Omental fat pad (tissue), 3 donors: ENCODE measurements at regions not wholly inside any gene's neighbourhood (a gene's known extent, or its start where the extent isn't known, plus 50 kb on each side); places are given as distances from the start of the nearest gene placed in this dataset.

Experiments
- ATAC-seq: fragments of 150-250 bp; one replicate; pipeline ENCODE4 v1.9.1; 2016; ENCODE audit warnings: mild to moderate bottlenecking, moderate library complexity; ENCODE audit not compliant: low FRiP score
- DNase-seq: peaks from one replicate; pipeline ENCODE4 v3.0.0-alpha.2; 2019; ENCODE audit warnings: low spot score
- TF ChIP-seq, protein P1 (sequence below), 3 donors: fragments of 450-650 bp; IDR thresholded peaks; one replicate each; pipeline ENCODE4 v1.5.1; 2016 to 2017; ENCODE audit warnings: antibody characterized with exemption in 3 of 3, mild to moderate bottlenecking in 3 of 3, moderate library complexity in 2 of 3

DNA sequence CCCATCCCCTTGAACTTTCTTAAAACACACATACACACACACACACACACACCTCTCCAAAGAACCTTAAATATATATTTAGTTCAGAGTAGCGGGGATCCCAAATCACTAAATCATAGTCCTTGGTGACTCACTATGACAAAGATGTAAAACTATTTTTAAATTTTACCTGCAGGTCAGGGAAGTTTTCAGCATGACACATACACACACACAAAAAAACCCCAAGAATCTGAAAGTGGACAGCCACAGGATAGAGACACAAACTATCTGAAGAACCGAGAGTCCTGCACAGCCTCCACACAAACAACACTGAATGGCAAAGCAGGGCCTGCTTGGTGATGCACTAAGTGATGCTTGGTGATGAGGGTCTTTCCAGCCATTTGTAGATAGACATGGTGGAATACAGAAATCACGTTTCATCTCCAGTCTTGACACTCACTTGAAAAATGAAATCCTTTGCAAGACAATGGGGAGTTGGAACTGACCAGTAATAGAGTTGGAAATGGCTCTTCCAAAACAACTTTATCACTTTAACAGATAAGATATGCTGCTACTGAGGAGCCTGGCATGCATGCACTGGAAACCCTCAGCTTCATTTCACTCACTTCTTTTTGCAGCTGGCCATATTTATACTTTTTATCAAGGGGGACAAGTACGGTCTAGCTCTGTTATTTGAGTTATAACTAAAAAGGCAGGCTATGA, 307.3 kb downstream of the RAPGEF2 start:
- TF ChIP-seq, protein P1, sequence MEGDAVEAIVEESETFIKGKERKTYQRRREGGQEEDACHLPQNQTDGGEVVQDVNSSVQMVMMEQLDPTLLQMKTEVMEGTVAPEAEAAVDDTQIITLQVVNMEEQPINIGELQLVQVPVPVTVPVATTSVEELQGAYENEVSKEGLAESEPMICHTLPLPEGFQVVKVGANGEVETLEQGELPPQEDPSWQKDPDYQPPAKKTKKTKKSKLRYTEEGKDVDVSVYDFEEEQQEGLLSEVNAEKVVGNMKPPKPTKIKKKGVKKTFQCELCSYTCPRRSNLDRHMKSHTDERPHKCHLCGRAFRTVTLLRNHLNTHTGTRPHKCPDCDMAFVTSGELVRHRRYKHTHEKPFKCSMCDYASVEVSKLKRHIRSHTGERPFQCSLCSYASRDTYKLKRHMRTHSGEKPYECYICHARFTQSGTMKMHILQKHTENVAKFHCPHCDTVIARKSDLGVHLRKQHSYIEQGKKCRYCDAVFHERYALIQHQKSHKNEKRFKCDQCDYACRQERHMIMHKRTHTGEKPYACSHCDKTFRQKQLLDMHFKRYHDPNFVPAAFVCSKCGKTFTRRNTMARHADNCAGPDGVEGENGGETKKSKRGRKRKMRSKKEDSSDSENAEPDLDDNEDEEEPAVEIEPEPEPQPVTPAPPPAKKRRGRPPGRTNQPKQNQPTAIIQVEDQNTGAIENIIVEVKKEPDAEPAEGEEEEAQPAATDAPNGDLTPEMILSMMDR (IDR thresholded peaks at IDR 0.05), result no peak
- DNase-seq (no peak), ATAC-seq (no peak)

DNA sequence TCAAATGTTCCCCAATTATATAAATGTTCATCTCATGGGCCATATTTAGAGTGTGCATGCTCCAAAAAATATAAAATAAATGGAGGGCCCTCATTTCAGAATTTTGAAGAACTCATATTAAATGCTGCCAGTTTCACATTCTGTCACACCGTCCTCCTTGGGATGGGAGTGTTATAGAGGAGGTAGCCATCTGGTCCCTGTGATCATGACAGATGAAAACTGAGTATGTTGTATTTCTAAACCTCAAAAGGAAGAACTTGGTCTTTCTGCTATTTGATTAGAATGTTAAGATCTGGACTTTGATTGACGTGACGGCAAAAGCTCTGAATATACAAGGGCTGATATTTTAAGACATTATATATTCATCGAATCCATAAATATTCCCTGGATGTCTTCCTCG, 308.0 kb downstream of the RAPGEF2 start:
- TF ChIP-seq, protein P1 (IDR thresholded peaks at IDR 0.05), result no peak
- ATAC-seq, result no peak
- DNase-seq, result no peak

DNA sequence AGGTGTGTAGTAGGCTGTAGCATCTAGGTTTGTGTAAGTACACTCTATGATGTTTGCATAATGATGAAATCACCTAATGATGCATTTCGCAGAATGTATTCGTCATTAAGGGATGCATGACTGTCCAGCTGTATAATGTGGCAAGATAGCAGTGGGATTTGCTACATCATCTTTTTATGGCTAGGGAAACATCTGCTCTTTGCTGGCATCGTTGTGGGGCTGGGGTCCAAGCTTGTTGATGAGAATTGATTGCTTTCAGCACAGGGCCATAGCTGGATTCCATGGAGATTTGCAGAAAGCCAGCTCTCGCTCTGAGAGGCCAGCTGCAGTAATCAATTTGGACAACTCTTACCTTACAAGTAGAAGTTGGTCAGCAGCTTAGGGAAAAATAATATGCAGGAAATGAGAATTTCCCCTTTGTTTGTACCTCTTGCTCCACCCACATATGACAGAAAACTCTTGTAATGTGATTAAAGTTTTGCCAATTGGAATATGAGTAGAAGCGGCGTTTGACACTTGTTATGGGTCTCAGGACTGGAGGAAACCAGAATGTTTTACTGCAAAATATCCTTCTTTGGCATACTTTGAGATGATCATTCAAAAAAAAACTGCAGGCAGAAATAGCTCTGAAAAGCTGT, 310.5 kb downstream of the RAPGEF2 start:
- no peak for DNase-seq
- ATAC-seq, result no peak

DNA sequence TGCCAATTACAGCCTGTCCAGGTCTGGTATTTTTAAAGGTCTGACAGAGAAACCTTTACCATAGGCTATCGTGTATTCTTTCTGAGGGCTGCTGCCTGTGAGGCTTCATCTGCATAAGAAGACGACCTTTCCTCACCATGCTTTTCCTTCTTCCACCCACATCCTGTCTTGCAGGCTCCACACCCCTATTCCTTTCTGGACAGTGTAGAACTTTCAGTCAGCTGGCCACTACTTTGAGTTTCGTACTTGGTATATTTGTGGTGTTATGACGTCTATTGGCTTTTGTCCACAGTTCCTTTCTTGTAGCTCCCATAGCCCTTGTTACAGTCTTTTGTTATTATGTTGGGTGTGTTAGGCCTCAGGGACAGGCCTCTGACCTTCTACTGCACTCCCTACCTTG, 311.4 kb downstream of the RAPGEF2 start:
- DNase-seq (no peak), ATAC-seq (no peak)
- TF ChIP-seq, protein P1 (IDR thresholded peaks at IDR 0.05), result no peak

More for the DNA sequence above, 310.5 kb downstream of the RAPGEF2 start:
- TF ChIP-seq, protein P1 (IDR thresholded peaks at IDR 0.05), result no peak

DNA sequence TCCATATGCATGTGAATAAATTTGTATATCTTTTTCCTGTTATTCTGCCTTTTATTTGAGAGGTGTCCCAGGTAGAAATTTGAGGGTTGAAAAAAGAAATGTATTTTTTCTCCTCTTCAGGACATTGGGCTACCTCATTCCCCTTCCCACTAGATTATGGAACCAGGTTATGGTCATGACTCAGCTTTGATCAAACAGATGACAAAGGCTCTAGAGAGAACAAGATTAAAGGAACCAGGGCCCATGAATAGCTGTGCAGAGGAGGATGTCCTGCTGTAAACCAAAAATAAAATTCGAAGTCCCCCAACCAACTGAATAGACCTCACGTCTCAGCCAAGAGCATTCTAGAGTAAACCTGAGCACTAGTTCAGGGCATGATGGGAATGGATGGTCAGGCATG, 313.2 kb downstream of the RAPGEF2 start:
- DNase-seq, result no peak
- TF ChIP-seq, protein P1 (IDR thresholded peaks at IDR 0.05), result no peak
- ATAC-seq, result no peak

DNA sequence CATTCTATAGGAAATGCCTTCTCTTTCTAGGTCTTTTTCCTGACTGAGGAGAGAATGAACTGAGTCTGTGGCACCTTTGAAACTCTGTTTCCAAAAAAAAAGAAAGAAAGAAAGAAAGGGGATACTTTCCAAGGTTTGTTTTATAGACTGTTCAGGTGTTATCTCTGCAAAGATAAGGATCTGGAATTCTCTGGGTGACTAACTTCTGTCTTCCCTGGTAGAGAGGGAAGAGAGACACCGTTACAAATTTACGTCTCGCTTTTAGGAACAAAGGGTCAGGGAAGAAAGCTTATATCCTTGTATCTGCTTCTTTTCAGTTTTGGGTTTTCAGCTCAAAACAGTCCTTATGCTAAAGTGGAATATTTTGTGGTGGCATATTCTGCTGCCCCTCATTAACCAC, 314.1 kb downstream of the RAPGEF2 start:
- no peak for ATAC-seq
- TF ChIP-seq, protein P1 (IDR thresholded peaks at IDR 0.05), result no peak
- no peak for DNase-seq
